SK-N-SH (cell line): ENCODE measurements at regions not wholly inside any gene's neighbourhood (a gene's known extent, or its start where the extent isn't known, plus 50 kb on each side); places are given as distances from the start of the nearest gene placed in this dataset.

ENCODE experiments used
- CTCF ChIA-PET: fragments of 300-600, 350-600 bp; formaldehyde crosslinking; extraction: SDS; loops from one replicate; lab custom pipeline; 2021; lab: Yijun Ruan, JAX
- POLR2A ChIA-PET: fragments of 350-600 bp; sonication (Branson Sonifier 250); formaldehyde crosslinking; extraction: SDS; loops from one replicate; lab custom pipeline; 2020; ENCODE audit warnings: antibody characterized with exemption, inconsistent platforms; lab: Yijun Ruan, JAX
- DNase-seq: peaks from one replicate; pipeline ENCODE4 v3.0.0; 2012
- H2AFZ ChIP-seq: fragments of 200-600 bp; sonication (generic); 2 replicates; pipeline ENCODE4 v1.8.1; 2016; ENCODE audit warnings: antibody characterized with exemption, mild to moderate bottlenecking, low read depth
- H3F3A ChIP-seq: fragments of 200-600 bp; sonication (generic); replicated peaks from 2 replicates; pipeline ENCODE3; 2016; ENCODE audit warnings: antibody characterized with exemption, mild to moderate bottlenecking; ENCODE audit not compliant: insufficient read depth
- H3K27ac ChIP-seq, 2 experiments: fragments of 200-500 bp in 1 of 2; fragments of 200-600 bp in 1 of 2; sonication (Bioruptor generic) in 1 of 2; sonication (generic), shearing (Covaris generic) in 1 of 2; 2 replicates each; pipeline versions ENCODE4 v1.5.1 to v1.6.1; 2014 to 2016; ENCODE audit warnings: low read depth in 2 of 2, inconsistent platforms in 1 of 2, low read length in 1 of 2, mild to moderate bottlenecking in 1 of 2, mixed read lengths in 1 of 2
- H3K27me3 ChIP-seq: fragments of 200-600 bp; sonication (generic), shearing (Covaris generic); 2 replicates; pipeline ENCODE4 v1.6.1; 2016; ENCODE audit warnings: mixed run types; ENCODE audit not compliant: insufficient read depth
- H3K36me3 ChIP-seq, 2 experiments: fragments of 200-500 bp in 1 of 2; fragments of 200-600 bp in 1 of 2; sonication (Bioruptor generic) in 1 of 2; sonication (generic) in 1 of 2; replicated peaks in 1 of 2; 2 replicates each; pipeline versions ENCODE3 to v1.5.1; 2014 to 2016; ENCODE audit warnings: low read length in 1 of 2, mild to moderate bottlenecking in 1 of 2; ENCODE audit not compliant: insufficient read depth in 2 of 2, control insufficient read depth in 1 of 2
- H3K4me1 ChIP-seq, 2 experiments: fragments of 200-500 bp in 1 of 2; fragments of 200-600 bp in 1 of 2; sonication (Bioruptor generic) in 1 of 2; sonication (generic), shearing (Covaris generic) in 1 of 2; 2 replicates each; pipeline versions ENCODE4 v1.5.1 to v1.6.1; 2014 to 2016; ENCODE audit warnings: low read depth in 1 of 2, low read length in 1 of 2, mixed run types in 1 of 2; ENCODE audit not compliant: insufficient read depth in 2 of 2, control insufficient read depth in 1 of 2
- H3K4me2 ChIP-seq: fragments of 200-600 bp; sonication (generic), shearing (Covaris generic); 2 replicates; pipeline ENCODE4 v1.6.1; 2017; ENCODE audit warnings: mixed run types
- H3K4me3 ChIP-seq, 2 experiments: fragments of 200-500 bp in 1 of 2; fragments of 200-600 bp in 1 of 2; sonication (Bioruptor generic) in 1 of 2; sonication (generic), shearing (Covaris generic) in 1 of 2; 2 replicates each; pipeline versions ENCODE4 v1.5.1 to v1.8.1; 2014 to 2016; ENCODE audit warnings: low read depth in 2 of 2, inconsistent platforms in 1 of 2, low read length in 1 of 2, mild to moderate bottlenecking in 1 of 2, mixed read lengths in 1 of 2, moderate library complexity in 1 of 2
- H3K79me2 ChIP-seq: fragments of 200-600 bp; sonication (generic); 2 replicates; pipeline ENCODE4 v1.8.1; 2017; ENCODE audit warnings: mild to moderate bottlenecking; ENCODE audit not compliant: insufficient read depth
- H3K9ac ChIP-seq: fragments of 200-600 bp; sonication (generic); 2 replicates; pipeline ENCODE4 v1.6.1; 2017; ENCODE audit warnings: mixed run types
- H3K9me2 ChIP-seq: fragments of 200-600 bp; sonication (generic); 2 replicates; pipeline ENCODE4 v1.6.1; 2017; ENCODE audit warnings: mixed run types
- H3K9me3 ChIP-seq: fragments of 200-600 bp; sonication (generic); 2 replicates; pipeline ENCODE4 v1.6.1; 2017; ENCODE audit warnings: mixed run types, mild to moderate bottlenecking, moderate library complexity
- H4K20me1 ChIP-seq: fragments of 200-600 bp; sonication (generic); 2 replicates; pipeline ENCODE4 v1.6.1; 2017; ENCODE audit warnings: mild to moderate bottlenecking, mixed run types; ENCODE audit not compliant: insufficient read depth
- CHD2 ChIP-seq: fragments of 150-350 bp; IDR thresholded peaks from 2 replicates; pipeline ENCODE4 v1.6.1; 2018; ENCODE audit warnings: low read length; ENCODE audit not compliant: partially characterized antibody
- EP300 ChIP-seq, 2 experiments: IDR thresholded peaks; 2 replicates each; pipeline versions ENCODE4 v1.4.0 to v1.6.1; 2012; ENCODE audit warnings: borderline replicate concordance in 1 of 2, low read depth in 1 of 2, low read length in 1 of 2
- GATA2 ChIP-seq: sonication (generic); formaldehyde crosslinking; IDR thresholded peaks from 2 replicates; pipeline ENCODE4 v1.5.0; 2020; ENCODE audit warnings: mild to moderate bottlenecking, missing genetic modification reagents
- JUND ChIP-seq: IDR thresholded peaks from 2 replicates; pipeline ENCODE4 v1.4.0; 2012
- RCOR1 ChIP-seq: fragments of 150-350 bp; IDR thresholded peaks from 2 replicates; pipeline ENCODE4 v1.6.1; 2017; ENCODE audit warnings: antibody characterized with exemption, low read length
- RFX5 ChIP-seq: IDR thresholded peaks from 2 replicates; pipeline ENCODE4 v1.6.1; 2012; ENCODE audit warnings: mild to moderate bottlenecking, improper control_type of control experiment, low read length
- RXRA ChIP-seq: IDR thresholded peaks from 2 replicates; pipeline ENCODE4 v1.4.0; 2012; ENCODE audit warnings: low read depth, mild to moderate bottlenecking, borderline replicate concordance
- TAF1 ChIP-seq: IDR thresholded peaks from 2 replicates; pipeline ENCODE4 v1.6.1; 2012; ENCODE audit warnings: low read depth, mild to moderate bottlenecking, low read length, moderate library complexity, borderline replicate concordance
- TEAD4 ChIP-seq: IDR thresholded peaks from 2 replicates; pipeline ENCODE4 v1.4.0; 2012; ENCODE audit warnings: mild to moderate bottlenecking, borderline replicate concordance; ENCODE audit not compliant: insufficient read depth
- YY1 ChIP-seq: IDR thresholded peaks from 2 replicates; pipeline ENCODE4 v1.4.0; 2012; ENCODE audit warnings: low read depth, mild to moderate bottlenecking
- WGBS: methylation state at CpG from one replicate; pipeline ENCODE4 v1.1.6; 2017; ENCODE audit warnings: low lambda C conversion rate; 5-methylcytosine and 5-hydroxymethylcytosine counted together
- TF ChIP-seq, protein P1 (sequence below): fragments of 200-600 bp; sonication (generic); IDR thresholded peaks from 2 replicates; pipeline ENCODE4 v1.6.1; 2017; ENCODE audit warnings: antibody characterized with exemption, mild to moderate bottlenecking, moderate library complexity
- TF ChIP-seq, protein P2 (sequence below): fragments of 150-350 bp; IDR thresholded peaks from 2 replicates; pipeline ENCODE4 v1.6.1; 2016; ENCODE audit warnings: mild to moderate bottlenecking, low read depth, low read length
- TF ChIP-seq, protein P3 (sequence below): IDR thresholded peaks from 2 replicates; pipeline ENCODE4 v1.4.0; 2012; ENCODE audit warnings: low read depth, borderline replicate concordance
- TF ChIP-seq, protein P4 (sequence below): fragments of 150-350 bp; IDR thresholded peaks from 2 replicates; pipeline ENCODE4 v1.6.1; 2017; ENCODE audit warnings: antibody characterized with exemption, low read length, low read depth, borderline replicate concordance
- TF ChIP-seq, protein P5 (sequence below): IDR thresholded peaks from 2 replicates; pipeline ENCODE4 v1.4.0; 2012; ENCODE audit warnings: low read depth, borderline replicate concordance
- TF ChIP-seq, protein P6 (sequence below): IDR thresholded peaks from 2 replicates; pipeline ENCODE4 v1.4.0; 2012; ENCODE audit warnings: low read depth

DNA sequence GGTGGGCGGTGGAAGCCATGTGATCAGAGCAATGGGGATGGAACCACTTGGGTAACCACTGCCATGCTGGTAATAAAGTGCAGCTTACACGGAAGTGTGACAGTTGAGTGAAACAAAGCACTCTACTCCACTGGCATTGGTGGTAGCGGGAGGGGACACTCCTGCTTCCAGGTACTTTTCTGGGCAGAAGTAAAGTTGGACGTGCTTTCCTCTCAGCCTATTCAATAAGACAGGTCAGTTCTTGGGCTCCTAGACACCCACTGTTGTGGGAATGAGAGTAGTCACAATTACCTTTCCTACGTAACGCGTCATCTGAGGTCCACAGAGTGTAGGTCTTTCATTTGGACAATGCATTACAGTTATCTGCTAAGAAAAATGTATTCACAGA is 51.7 kb upstream of the CHD2 start:
- no peaks in the 10 kb centered on the region for H4K20me1 ChIP-seq
- no peaks in the 10 kb centered on the region for H3K9me3 ChIP-seq
- no peaks in the 10 kb centered on the region for H3K9me2 ChIP-seq
- no peak overlapping the region for H3K27ac ChIP-seq
- DNase-seq, result no peak
- no peak overlapping the region for H2AFZ ChIP-seq
- CTCF ChIA-PET, result no interaction called here
- no peaks in the 10 kb centered on the region for H3K27me3 ChIP-seq
- no peak overlapping the region for H3K4me3 ChIP-seq
- TF ChIP-seq JUND, result no peak
- no peak for TF ChIP-seq TEAD4
- TF ChIP-seq, protein P1, sequence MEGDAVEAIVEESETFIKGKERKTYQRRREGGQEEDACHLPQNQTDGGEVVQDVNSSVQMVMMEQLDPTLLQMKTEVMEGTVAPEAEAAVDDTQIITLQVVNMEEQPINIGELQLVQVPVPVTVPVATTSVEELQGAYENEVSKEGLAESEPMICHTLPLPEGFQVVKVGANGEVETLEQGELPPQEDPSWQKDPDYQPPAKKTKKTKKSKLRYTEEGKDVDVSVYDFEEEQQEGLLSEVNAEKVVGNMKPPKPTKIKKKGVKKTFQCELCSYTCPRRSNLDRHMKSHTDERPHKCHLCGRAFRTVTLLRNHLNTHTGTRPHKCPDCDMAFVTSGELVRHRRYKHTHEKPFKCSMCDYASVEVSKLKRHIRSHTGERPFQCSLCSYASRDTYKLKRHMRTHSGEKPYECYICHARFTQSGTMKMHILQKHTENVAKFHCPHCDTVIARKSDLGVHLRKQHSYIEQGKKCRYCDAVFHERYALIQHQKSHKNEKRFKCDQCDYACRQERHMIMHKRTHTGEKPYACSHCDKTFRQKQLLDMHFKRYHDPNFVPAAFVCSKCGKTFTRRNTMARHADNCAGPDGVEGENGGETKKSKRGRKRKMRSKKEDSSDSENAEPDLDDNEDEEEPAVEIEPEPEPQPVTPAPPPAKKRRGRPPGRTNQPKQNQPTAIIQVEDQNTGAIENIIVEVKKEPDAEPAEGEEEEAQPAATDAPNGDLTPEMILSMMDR, result no peak
- TF ChIP-seq YY1, result no peak
- TF ChIP-seq CHD2, result no peak
- TF ChIP-seq GATA2 (CRISPR knock-in tag), result no peak
- TF ChIP-seq, all 33 proteins: peak for 0
- no peaks in the 10 kb centered on the region for H3F3A ChIP-seq
- peaks cover 0 to 3% of the 10 kb centered on the region in 2 experiments; a peak in 1 of 4 replicates for H3K4me1 ChIP-seq
- POLR2A ChIA-PET, result no interaction called here
- WGBS, result 96% methylated on average over 7 of the region's 7 CpGs
- H3K9ac ChIP-seq, result no peak overlapping the region
- H3K4me2 ChIP-seq, result no peak overlapping the region
- no peaks in the 10 kb centered on the region for H3K36me3 ChIP-seq
- no peaks in the 10 kb centered on the region for H3K79me2 ChIP-seq

DNA sequence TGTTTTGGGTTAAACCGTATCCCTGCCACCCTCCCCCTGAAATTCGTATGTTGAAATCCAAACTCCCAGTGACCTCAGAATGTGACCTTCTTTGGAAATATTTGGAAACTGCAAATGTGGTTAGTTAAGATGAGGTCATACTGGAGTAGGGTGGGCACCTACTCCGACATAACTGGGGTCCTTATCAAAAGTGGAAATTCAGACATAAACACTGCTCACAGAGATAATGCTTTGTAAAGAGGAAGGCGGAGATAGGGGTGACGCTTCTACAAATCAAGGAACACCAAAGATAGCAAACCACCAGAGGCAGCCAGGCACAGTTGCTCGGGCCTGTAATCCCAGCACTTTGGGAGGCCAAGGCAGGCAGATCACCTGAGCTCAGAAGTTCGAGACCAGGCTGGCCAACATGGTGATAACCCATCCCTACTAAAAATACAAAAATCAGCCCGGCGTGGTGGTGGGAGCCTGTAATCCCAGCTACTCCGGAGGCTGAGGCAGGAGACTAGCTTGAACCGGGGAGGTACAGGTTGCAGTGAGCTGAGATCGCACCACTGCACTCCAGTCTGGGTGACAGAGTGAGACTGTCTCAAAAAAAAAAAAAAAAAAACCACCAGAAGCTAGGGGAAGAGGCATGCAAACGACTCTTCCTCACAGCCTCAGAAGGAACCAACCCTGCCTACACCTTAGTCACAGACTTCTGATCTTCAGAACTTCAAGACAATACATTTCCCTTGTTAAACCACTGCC is 51.1 kb upstream of the CHD2 start:
- H3K27ac ChIP-seq, result no peak overlapping the region
- no peaks in the 10 kb centered on the region for H3K36me3 ChIP-seq
- no peaks in the 10 kb centered on the region for H3K9me2 ChIP-seq
- ChIA-PET POLR2A (no interaction called here), CTCF (no interaction called here)
- no peak for DNase-seq
- no peak overlapping the region for H3K4me2 ChIP-seq
- no peaks in the 10 kb centered on the region for H3K9me3 ChIP-seq
- peaks cover 0 to 3% of the 10 kb centered on the region in 2 experiments; a peak in 1 of 4 replicates for H3K4me1 ChIP-seq
- no peak overlapping the region for H3K4me3 ChIP-seq
- no peaks in the 10 kb centered on the region for H4K20me1 ChIP-seq
- no peak overlapping the region for H2AFZ ChIP-seq
- no peak overlapping the region for H3K9ac ChIP-seq
- H3F3A ChIP-seq, result no peaks in the 10 kb centered on the region
- 83% methylated on average over 13 of the region's 13 CpGs for WGBS
- no peaks in the 10 kb centered on the region for H3K27me3 ChIP-seq
- H3K79me2 ChIP-seq, result no peaks in the 10 kb centered on the region
- TF ChIP-seq, protein P2, sequence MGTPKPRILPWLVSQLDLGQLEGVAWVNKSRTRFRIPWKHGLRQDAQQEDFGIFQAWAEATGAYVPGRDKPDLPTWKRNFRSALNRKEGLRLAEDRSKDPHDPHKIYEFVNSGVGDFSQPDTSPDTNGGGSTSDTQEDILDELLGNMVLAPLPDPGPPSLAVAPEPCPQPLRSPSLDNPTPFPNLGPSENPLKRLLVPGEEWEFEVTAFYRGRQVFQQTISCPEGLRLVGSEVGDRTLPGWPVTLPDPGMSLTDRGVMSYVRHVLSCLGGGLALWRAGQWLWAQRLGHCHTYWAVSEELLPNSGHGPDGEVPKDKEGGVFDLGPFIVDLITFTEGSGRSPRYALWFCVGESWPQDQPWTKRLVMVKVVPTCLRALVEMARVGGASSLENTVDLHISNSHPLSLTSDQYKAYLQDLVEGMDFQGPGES, result no peak
- TF ChIP-seq, protein P1, result no peak
- TF ChIP-seq RXRA (no peak), YY1 (no peak), TAF1 (no peak), CHD2 (no peak), GATA2 (CRISPR knock-in tag) (no peak), RCOR1 (no peak), EP300 (IDR thresholded peaks at IDR 0.05; ENCODE audit: borderline replicate concordance in 1 of 2, low read depth in 1 of 2, low read length in 1 of 2) (no peak), RFX5 (no peak)
- TF ChIP-seq, protein P3, sequence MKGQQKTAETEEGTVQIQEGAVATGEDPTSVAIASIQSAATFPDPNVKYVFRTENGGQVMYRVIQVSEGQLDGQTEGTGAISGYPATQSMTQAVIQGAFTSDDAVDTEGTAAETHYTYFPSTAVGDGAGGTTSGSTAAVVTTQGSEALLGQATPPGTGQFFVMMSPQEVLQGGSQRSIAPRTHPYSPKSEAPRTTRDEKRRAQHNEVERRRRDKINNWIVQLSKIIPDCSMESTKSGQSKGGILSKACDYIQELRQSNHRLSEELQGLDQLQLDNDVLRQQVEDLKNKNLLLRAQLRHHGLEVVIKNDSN, result no peak
- TF ChIP-seq, protein P4, sequence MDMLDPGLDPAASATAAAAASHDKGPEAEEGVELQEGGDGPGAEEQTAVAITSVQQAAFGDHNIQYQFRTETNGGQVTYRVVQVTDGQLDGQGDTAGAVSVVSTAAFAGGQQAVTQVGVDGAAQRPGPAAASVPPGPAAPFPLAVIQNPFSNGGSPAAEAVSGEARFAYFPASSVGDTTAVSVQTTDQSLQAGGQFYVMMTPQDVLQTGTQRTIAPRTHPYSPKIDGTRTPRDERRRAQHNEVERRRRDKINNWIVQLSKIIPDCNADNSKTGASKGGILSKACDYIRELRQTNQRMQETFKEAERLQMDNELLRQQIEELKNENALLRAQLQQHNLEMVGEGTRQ, result no peak
- TF ChIP-seq, protein P5, sequence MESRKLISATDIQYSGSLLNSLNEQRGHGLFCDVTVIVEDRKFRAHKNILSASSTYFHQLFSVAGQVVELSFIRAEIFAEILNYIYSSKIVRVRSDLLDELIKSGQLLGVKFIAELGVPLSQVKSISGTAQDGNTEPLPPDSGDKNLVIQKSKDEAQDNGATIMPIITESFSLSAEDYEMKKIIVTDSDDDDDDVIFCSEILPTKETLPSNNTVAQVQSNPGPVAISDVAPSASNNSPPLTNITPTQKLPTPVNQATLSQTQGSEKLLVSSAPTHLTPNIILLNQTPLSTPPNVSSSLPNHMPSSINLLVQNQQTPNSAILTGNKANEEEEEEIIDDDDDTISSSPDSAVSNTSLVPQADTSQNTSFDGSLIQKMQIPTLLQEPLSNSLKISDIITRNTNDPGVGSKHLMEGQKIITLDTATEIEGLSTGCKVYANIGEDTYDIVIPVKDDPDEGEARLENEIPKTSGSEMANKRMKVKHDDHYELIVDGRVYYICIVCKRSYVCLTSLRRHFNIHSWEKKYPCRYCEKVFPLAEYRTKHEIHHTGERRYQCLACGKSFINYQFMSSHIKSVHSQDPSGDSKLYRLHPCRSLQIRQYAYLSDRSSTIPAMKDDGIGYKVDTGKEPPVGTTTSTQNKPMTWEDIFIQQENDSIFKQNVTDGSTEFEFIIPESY, result no peak
- TF ChIP-seq, protein P6, sequence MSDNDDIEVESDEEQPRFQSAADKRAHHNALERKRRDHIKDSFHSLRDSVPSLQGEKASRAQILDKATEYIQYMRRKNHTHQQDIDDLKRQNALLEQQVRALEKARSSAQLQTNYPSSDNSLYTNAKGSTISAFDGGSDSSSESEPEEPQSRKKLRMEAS, result no peak
